ENCODE measurements at regions not wholly inside any gene's neighbourhood (a gene's known extent, or its start where the extent isn't known, plus 50 kb on each side); places are given as distances from the start of the nearest gene placed in this dataset.

GRCh38 chr1:234855851-234856250, 245.9 kb upstream of the IRF2BP2 start:
- Histone ChIP-seq H3K27me3 (ENCODE audit: control insufficient read depth, insufficient read depth, low read length) (no peaks in the 10 kb centered on the region), H3K4me3 (ENCODE audit: low read depth, low read length) (no peak overlapping the region), H3K27ac (ENCODE audit: low read depth, low read length) (no peak overlapping the region), H3K9me3 (ENCODE audit: control insufficient read depth, insufficient read depth, low read length) (peaks cover 2% of the 10 kb centered on the region; the same call in 1 of the 2 replicates)
- ChIA-PET CTCF (interaction anchor here (0.6 kb wide), 1 partner anchor 256 kb away, joined by 7 read pairs; no protein-coding TSS in a partner anchor), POLR2A (no interaction called here)
- TF ChIP-seq, protein P1, sequence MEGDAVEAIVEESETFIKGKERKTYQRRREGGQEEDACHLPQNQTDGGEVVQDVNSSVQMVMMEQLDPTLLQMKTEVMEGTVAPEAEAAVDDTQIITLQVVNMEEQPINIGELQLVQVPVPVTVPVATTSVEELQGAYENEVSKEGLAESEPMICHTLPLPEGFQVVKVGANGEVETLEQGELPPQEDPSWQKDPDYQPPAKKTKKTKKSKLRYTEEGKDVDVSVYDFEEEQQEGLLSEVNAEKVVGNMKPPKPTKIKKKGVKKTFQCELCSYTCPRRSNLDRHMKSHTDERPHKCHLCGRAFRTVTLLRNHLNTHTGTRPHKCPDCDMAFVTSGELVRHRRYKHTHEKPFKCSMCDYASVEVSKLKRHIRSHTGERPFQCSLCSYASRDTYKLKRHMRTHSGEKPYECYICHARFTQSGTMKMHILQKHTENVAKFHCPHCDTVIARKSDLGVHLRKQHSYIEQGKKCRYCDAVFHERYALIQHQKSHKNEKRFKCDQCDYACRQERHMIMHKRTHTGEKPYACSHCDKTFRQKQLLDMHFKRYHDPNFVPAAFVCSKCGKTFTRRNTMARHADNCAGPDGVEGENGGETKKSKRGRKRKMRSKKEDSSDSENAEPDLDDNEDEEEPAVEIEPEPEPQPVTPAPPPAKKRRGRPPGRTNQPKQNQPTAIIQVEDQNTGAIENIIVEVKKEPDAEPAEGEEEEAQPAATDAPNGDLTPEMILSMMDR (IDR thresholded peaks at IDR 0.05; ENCODE audit: low read depth, low read length): no peak
- no peak for DNase-seq (ENCODE audit: low read depth, low spot score)

GRCh38 chr1:234854645-234855039, 244.7 kb upstream of the IRF2BP2 start:
- no peak overlapping the region for H3K4me3 ChIP-seq (ENCODE audit: low read depth, low read length)
- CTCF ChIA-PET: interaction anchor here (1.1 kb wide), 1 partner anchor 8 kb away, joined by 3 read pairs; no protein-coding TSS in a partner anchor
- no peaks in the 10 kb centered on the region for H3K9me3 ChIP-seq (ENCODE audit: control insufficient read depth, insufficient read depth, low read length)
- TF ChIP-seq, protein P1 (IDR thresholded peaks at IDR 0.05; ENCODE audit: low read depth, low read length): no peak
- no peak for DNase-seq (ENCODE audit: low read depth, low spot score)
- POLR2A ChIA-PET: no interaction called here
- H3K27ac ChIP-seq (ENCODE audit: low read depth, low read length): no peak overlapping the region
- H3K27me3 ChIP-seq (ENCODE audit: control insufficient read depth, insufficient read depth, low read length): no peaks in the 10 kb centered on the region

DNA sequence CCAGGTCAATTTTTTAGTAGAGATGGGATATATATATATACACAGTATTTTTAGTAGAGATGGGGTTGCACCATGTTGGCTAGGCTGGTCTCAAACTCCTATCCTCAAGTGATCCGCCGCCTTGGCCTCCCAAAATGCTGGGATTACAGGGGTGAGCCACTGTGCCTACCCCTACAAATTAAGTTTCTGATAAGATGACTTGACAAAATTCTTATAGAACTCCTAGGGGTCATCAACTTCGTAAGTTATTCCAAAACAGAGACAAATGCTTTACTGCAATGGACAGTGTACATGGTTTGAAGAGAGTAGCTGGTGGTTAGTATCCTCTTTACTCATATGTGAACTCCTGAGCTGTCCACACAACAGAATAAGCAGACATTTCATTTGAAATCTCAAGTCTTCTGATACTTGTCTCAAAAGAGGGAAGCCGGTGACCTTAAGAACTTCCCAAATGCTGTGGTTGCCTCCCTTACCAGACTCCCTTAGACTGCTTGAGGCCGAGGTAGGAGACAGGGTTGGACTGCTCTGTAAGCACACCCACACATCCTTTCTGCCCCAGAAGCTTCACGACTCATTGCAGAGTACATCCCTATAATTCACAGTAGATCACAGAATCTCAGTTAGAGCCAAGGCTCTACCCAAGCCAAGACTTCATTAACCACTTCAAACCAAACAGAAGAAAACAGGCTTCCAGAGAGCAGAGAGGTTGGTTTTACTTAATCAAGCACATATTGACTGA, 244.1 kb upstream of the IRF2BP2 start:
- DNase-seq (ENCODE audit: low read depth, low spot score): no peak
- no peaks in the 10 kb centered on the region for H3K27me3 ChIP-seq (ENCODE audit: control insufficient read depth, insufficient read depth, low read length)
- ChIA-PET CTCF (interaction anchor here (0.6 to 1.1 kb wide), 2 partner anchors 9 to 1549 kb away, joined by 3 to 4 read pairs; no protein-coding TSS in a partner anchor), POLR2A (no interaction called here)
- no peaks in the 10 kb centered on the region for H3K9me3 ChIP-seq (ENCODE audit: control insufficient read depth, insufficient read depth, low read length)
- H3K4me3 ChIP-seq (ENCODE audit: low read depth, low read length): no peak overlapping the region
- TF ChIP-seq, protein P1 (IDR thresholded peaks at IDR 0.05; ENCODE audit: low read depth, low read length): no peak
- H3K27ac ChIP-seq (ENCODE audit: low read depth, low read length): no peak overlapping the region

- ChIA-PET CTCF (no interaction called here), POLR2A (no interaction called here)
- Histone ChIP-seq H3K27ac (ENCODE audit: low read depth, low read length) (no peak overlapping the region), H3K9me3 (ENCODE audit: control insufficient read depth, insufficient read depth, low read length) (no peaks in the 10 kb centered on the region), H3K4me3 (ENCODE audit: low read depth, low read length) (no peak overlapping the region), H3K27me3 (ENCODE audit: control insufficient read depth, insufficient read depth, low read length) (no peaks in the 10 kb centered on the region)
- DNase-seq (ENCODE audit: low read depth, low spot score): no peak
- TF ChIP-seq, protein P1 (IDR thresholded peaks at IDR 0.05; ENCODE audit: low read depth, low read length): no peak
Measured at GRCh38 chr1:234852659-234853058, 242.7 kb upstream of the IRF2BP2 start.

All from AG04450 (cell line).